Esophagus (tissue), 2 donors: ENCODE measurements at regions not wholly inside any gene's neighbourhood (a gene's known extent, or its start where the extent isn't known, plus 50 kb on each side); places are given as distances from the start of the nearest gene placed in this dataset.
"Not testable (repeated sequence)": the region's sequence is repeated elsewhere in the genome, so short reads cannot be mapped to it uniquely, and the experiment has no call there.

ENCODE experiments used
- H3K27ac ChIP-seq, 2 donors: one replicate each; pipeline ENCODE4 v1.5.1; 2013; ENCODE audit warnings: low read depth in 2 of 2, mild to moderate bottlenecking in 2 of 2, inconsistent platforms in 1 of 2, low read length in 1 of 2, moderate library complexity in 1 of 2
- H3K27me3 ChIP-seq, 2 donors: one replicate each; pipeline ENCODE4 v1.6.1; 2013; ENCODE audit warnings: low read length in 2 of 2, control low read depth in 1 of 2, mild to moderate bottlenecking in 1 of 2; ENCODE audit not compliant: insufficient read depth in 2 of 2, control insufficient read depth in 1 of 2
- H3K36me3 ChIP-seq, 2 donors: one replicate each; pipeline ENCODE4 v1.6.1; 2013; ENCODE audit warnings: low read length in 1 of 2; ENCODE audit not compliant: control insufficient read depth in 2 of 2, insufficient read depth in 2 of 2
- H3K4me1 ChIP-seq, 2 donors: one replicate each; pipeline ENCODE4 v1.6.1; 2013; ENCODE audit warnings: low read length in 1 of 2; ENCODE audit not compliant: control insufficient read depth in 2 of 2, insufficient read depth in 2 of 2
- H3K4me3 ChIP-seq, 2 donors: one replicate each; pipeline ENCODE4 v1.5.1; 2013; ENCODE audit warnings: low read length in 2 of 2, mild to moderate bottlenecking in 2 of 2, low read depth in 1 of 2, moderate library complexity in 1 of 2
- H3K9me3 ChIP-seq, 2 donors: one replicate each; pipeline ENCODE4 v1.6.1; 2013; ENCODE audit warnings: mild to moderate bottlenecking in 2 of 2, low read depth in 1 of 2, low read length in 1 of 2, moderate library complexity in 1 of 2; ENCODE audit not compliant: control insufficient read depth in 2 of 2, insufficient read depth in 1 of 2
- WGBS, 2 donors: extraction: QIAGEN DNeasy Blood & Tissue Kit; methylation state at CpG; one replicate each; pipeline ENCODE4 v1.1.7; 2013; 5-methylcytosine and 5-hydroxymethylcytosine counted together
- donor health status: healthy with polysubstance abuse.
- donor health status: Bipolar disorder and iron deficiency.

DNA sequence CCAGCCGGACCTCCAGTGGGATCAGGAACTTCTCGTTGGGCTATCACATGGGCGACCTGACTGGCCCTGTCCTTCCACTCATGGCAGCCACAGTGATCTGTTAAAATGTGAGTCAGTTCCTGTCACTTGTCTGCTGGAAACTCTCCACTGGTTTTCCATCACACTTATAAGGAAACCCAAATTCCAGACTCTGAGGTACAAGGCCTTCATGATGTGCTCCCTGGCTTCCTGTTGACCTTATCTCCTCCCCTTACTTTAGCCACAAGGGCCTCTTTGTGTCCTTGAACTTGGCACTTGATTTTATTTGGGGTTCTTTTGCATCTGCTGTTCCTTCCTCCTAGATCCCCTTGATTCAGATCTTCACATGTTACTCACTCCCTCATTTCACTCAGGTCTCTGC, 96.8 kb downstream of the TENT5C start:
- Histone ChIP-seq H3K27ac (no peak overlapping the region), H3K36me3 (no peaks in the 10 kb centered on the region), H3K4me1 (no peaks in the 10 kb centered on the region), H3K27me3 (no peaks in the 10 kb centered on the region), H3K9me3 (no peaks in the 10 kb centered on the region), H3K4me3 (no peak overlapping the region)
- WGBS, 2 donors: 84 to 88% methylated on average over 3 of the region's 3 CpGs

DNA sequence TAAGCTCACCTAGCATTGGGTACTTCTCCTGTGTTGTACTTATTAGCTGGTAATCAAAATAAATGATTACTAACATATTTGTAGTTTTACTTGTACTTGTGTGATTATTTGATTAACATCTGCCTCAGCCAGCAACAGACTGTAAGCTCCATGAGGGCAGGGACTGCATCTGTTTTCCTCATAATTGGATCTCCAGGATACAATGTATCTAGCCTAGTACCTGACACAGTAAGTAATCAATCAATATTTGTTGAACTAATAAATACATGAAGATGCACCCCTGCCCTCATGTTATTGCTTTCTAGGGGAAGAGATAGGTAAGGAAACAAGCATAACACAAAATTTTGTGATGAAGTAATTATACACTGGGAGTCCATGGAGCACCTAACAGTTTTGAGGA, 101.5 kb downstream of the TENT5C start:
- H3K4me3 ChIP-seq: no peak overlapping the region
- no peaks in the 10 kb centered on the region for H3K36me3 ChIP-seq
- no peaks in the 10 kb centered on the region for H3K4me1 ChIP-seq
- H3K27me3 ChIP-seq: no peaks in the 10 kb centered on the region
- peaks cover 0 to 3% of the 10 kb centered on the region in 2 donors for H3K9me3 ChIP-seq
- no peak overlapping the region for H3K27ac ChIP-seq

DNA sequence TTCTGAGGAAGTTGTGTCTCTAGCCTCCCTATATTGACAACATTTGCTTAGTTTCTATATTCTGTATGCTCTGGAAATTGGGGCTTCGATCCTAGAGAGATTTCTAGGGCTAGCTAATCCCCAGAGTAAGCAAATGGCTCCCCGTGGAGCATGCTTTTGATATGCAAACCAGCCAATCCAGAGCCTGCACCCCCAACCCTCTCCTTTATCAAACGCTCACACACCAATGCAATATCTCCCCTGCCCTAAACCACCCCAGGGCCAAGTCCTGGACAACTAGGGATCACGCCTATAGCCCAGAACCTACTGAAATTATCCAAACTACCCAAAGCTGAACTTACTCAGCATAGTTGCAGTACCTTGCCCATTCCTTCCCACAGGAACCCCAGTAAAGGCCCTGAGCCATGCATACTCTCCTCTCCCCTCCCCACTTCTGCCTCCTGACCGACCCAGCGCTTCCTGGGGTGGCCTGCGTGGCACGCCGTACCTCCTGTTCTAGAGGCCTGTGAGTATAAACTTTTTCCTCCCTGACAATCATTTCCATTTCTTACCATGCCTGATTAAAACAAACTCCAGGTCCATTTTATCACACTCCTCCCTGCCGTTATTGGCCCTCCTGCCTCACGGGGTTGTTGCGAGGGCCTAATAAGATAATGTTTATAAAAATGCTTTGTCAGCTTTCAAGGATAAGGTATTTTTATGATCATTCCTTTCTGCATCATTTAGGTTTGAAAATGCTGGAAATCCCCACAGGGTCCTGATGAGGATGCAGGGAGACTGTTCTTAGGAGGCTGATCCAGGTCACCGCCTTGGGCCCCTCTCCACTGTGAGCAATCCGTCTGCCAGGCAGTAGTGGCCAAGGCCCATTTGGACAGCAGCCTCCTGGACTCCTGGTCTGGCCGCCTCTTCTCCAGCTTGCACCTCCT, 102.7 kb downstream of the TENT5C start:
- Histone ChIP-seq H3K27me3 (no peaks in the 10 kb centered on the region), H3K4me3 (no peak overlapping the region), H3K4me1 (no peaks in the 10 kb centered on the region), H3K9me3 (peaks cover 0 to 3% of the 10 kb centered on the region in 2 donors), H3K36me3 (no peaks in the 10 kb centered on the region), H3K27ac (no peak overlapping the region)
- 82% methylated on average over 15 of the region's 15 CpGs for WGBS, 2 donors

DNA sequence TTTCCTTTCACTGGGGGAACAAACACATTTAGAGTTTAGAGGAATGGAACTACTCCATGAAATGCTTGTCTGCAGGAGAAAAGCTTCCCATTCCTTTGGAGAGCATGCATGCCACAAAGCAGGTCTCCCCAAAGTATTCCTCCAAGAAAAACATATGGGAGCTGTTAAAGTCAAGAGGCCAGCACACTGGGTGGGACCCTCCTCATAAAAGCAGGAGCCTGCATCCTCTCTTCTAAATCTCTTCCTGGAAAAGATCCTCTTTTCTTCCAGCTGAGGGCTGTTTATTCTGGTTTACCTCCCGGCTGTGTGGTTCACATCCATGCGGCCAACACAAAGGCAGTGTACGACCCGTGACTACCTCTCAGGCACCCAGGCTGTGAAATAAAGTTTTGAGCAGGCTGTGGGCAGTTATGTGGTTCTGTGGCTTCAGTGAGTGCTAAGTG, 103.4 kb downstream of the TENT5C start:
- 75 to 76% methylated on average over 4 of the region's 4 CpGs for WGBS, 2 donors
- Histone ChIP-seq H3K36me3 (no peaks in the 10 kb centered on the region), H3K9me3 (peaks cover 0 to 3% of the 10 kb centered on the region in 2 donors), H3K27ac (no peak overlapping the region), H3K4me3 (no peak overlapping the region), H3K4me1 (no peaks in the 10 kb centered on the region), H3K27me3 (no peaks in the 10 kb centered on the region)

DNA sequence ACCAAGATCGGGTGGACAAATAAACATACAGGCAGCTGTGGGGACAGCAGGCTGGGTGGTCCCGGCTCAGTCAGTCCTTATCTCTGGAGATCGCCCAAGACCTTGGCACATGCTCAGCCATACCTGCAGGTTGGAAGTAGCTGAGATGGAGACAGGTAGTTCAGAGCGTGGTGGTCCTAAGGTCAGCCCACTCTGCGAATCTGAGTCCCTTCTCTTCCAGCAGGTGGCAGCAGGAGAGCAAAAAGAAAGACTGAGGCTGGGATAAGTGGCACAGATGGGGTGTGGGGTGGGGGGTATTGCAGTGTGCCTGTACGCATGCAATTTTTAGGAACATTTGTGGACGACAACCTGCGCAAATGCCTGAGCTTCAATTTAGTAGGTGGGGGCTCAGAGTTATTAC, 104.9 kb downstream of the TENT5C start:
- H3K36me3 ChIP-seq: no peaks in the 10 kb centered on the region
- H3K4me1 ChIP-seq: no peaks in the 10 kb centered on the region
- peaks cover 0 to 3% of the 10 kb centered on the region in 2 donors for H3K9me3 ChIP-seq
- H3K4me3 ChIP-seq: no peak overlapping the region
- no peak overlapping the region for H3K27ac ChIP-seq
- no peaks in the 10 kb centered on the region for H3K27me3 ChIP-seq
- WGBS, 2 donors: 87 to 90% methylated on average over 8 of the region's 8 CpGs

DNA sequence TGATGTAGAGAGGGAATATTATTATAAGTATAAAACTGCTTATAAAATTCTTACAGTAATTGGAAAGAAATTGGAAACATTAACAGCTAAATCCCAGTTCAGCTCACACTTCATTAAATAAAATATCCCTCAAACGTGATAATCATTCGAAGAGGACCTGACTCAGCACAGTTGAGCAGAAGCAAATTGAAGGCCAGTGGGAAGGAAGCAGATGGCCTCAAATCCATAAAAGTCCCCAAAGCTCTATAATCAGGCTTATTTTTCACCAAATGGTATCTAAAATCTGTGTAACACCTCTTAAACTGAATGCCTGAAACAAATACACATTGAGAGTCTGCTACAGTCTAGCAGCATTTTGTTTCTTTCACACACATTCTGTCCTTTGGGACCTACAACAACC, 106.8 kb downstream of the TENT5C start:
- H3K4me3 ChIP-seq: no peak overlapping the region
- WGBS, 2 donors: 59 to 84% methylated on average over 2 of the region's 2 CpGs

DNA sequence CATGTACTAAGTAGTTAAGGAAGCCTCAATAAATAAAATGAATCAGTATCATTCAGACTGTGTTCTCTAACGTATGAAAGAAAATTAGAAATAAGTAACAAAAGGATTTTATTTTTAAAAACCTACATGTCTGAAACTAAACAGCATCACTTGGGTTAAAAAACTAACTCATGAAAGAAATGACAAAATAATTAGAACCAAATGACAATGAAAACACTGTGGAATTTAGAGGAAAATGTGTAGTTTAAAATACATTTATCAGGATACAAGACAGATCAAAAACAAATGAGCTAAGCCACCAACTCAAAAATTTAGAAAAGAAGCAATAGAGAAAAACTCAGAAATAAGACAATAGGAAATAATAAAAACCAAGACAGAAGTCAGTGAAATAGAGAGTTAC, 108.7 kb downstream of the TENT5C start:
- H3K27me3 ChIP-seq: no peaks in the 10 kb centered on the region
- H3K36me3 ChIP-seq: no peaks in the 10 kb centered on the region
- peaks cover 5 to 6% of the 10 kb centered on the region in 2 donors for H3K9me3 ChIP-seq
- WGBS, 2 donors: 59 to 75% methylated on average over 1 of the region's 1 CpG
- H3K4me3 ChIP-seq: no peak overlapping the region
- H3K4me1 ChIP-seq: no peaks in the 10 kb centered on the region
- no peak overlapping the region for H3K27ac ChIP-seq

More for the DNA sequence above, 106.8 kb downstream of the TENT5C start:
- Histone ChIP-seq H3K27ac (no peak overlapping the region), H3K4me1 (no peaks in the 10 kb centered on the region), H3K36me3 (no peaks in the 10 kb centered on the region), H3K9me3 (peaks cover 3 to 5% of the 10 kb centered on the region in 2 donors), H3K27me3 (no peaks in the 10 kb centered on the region)

DNA sequence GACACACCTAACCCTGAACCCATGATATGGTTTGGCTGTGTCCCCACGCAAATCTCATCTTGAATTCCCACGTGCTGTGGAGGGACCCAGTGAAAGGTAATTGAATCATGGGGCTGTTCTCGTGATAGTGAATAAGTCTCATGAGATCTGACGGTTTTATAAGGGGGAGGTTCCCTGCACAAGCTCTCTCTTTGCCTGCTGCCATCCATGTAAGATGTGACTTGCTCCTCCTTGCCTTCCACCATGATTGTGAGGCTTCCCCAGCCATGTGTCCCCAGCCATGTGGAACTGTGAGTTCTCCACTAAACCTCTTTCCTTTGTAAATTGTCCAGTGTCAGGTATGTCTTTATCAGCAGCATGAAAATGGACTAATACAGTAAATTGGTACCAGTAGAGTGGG, 110.2 kb downstream of the TENT5C start:
- not testable (repeated sequence) for H3K9me3 ChIP-seq, H3K4me1 ChIP-seq, H3K27me3 ChIP-seq, H3K27ac ChIP-seq, H3K36me3 ChIP-seq, H3K4me3 ChIP-seq
- WGBS, 2 donors: 72 to 81% methylated on average over 4 of the region's 4 CpGs

DNA sequence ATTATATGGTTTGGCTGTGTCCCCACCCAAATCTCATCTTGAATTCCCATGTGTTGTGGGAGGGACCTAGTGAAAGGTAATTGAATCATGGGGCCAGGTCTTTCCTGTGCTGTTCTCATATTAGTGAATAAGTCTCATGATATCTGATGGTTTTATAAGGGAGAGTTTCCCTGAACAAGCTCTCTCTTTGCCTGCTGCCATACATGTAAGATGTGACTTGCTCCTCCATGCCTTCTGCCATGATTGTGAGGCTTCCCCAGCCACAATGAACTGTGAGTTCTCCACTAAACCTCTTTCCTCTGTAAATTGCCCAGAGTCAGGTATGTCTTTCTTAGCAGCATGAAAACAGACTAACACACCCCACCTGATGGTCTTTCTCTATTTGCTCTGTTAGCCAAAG, 112.1 kb downstream of the TENT5C start:
- not testable (repeated sequence) for H3K36me3 ChIP-seq, H3K4me1 ChIP-seq, H3K4me3 ChIP-seq, H3K27ac ChIP-seq, H3K9me3 ChIP-seq, H3K27me3 ChIP-seq

DNA sequence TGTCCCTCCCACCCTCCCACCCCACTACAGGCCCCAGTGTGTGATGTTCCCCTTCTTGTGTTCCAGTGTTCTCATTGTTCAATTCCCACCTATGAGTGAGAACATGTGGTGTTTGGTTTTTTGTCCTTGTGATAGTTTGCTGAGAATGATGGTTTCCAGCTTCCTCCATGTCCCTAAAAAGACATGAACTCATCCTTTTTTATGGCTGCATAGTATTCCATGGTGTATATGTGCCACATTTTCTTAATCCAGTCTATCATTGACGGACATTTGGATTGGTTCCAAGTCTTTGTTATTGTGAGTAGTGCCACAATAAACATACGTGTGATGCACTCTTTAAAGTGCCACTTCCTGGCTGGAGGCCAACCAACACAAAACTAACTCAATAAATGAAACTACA, 112.7 kb downstream of the TENT5C start:
- not testable (repeated sequence) for H3K9me3 ChIP-seq, H3K27ac ChIP-seq, H3K36me3 ChIP-seq

More for the DNA sequence above, 112.7 kb downstream of the TENT5C start:
- not testable (repeated sequence) for H3K4me3 ChIP-seq, H3K4me1 ChIP-seq, H3K27me3 ChIP-seq
- 36 to 53% methylated on average over 2 of the region's 2 CpGs for WGBS, 2 donors
